Retinal pigment epithelial cell (primary cell): ENCODE measurements at regions not wholly inside any gene's neighbourhood (a gene's known extent, or its start where the extent isn't known, plus 50 kb on each side); places are given as distances from the start of the nearest gene placed in this dataset.
A peak's percentile ranks its signal among the peaks of the same experiment; 100 is the strongest.

Source experiments
- DNase-seq: peaks from one replicate; pipeline ENCODE4 v3.0.0-alpha.2; 2010; ENCODE audit warnings: low read depth
- H3K4me3 ChIP-seq: 2 replicates; pipeline ENCODE4 v1.5.1; 2011; ENCODE audit warnings: mild to moderate bottlenecking, low read length, control low read depth, moderate library complexity
- CTCF ChIP-seq: conservative IDR thresholded peaks from 2 replicates; pipeline ENCODE4 v1.5.1; 2011; ENCODE audit warnings: low read depth, low read length, control low read depth, inconsistent platforms

GRCh38 chr18:65260030-65260429, 490.8 kb upstream of the CDH7 start:
- TF ChIP-seq CTCF = no peak
- no peak overlapping the region for H3K4me3 ChIP-seq
- DNase-seq = no peak

- H3K4me3 ChIP-seq = no peak overlapping the region
- no peak for DNase-seq
- no peak for TF ChIP-seq CTCF
These were observed 491.4 kb upstream of the CDH7 start for GRCh38 chr18:65259403-65259802.

- DNase-seq = no peak
- no peak for TF ChIP-seq CTCF
- H3K4me3 ChIP-seq = no peak overlapping the region
These were observed 493.7 kb upstream of the CDH7 start for GRCh38 chr18:65257149-65257548.

GRCh38 chr18:65255417-65255816, 495.4 kb upstream of the CDH7 start:
- no peak for DNase-seq
- no peak overlapping the region for H3K4me3 ChIP-seq
- peak; percentile 18 for TF ChIP-seq CTCF

- no peak for TF ChIP-seq CTCF
- no peak overlapping the region for H3K4me3 ChIP-seq
- no peak for DNase-seq
These were observed 511.0 kb upstream of the CDH7 start for GRCh38 chr18:65239787-65240186.

- H3K4me3 ChIP-seq = no peak overlapping the region
- TF ChIP-seq CTCF = no peak
- DNase-seq = peak; percentile 20
These were observed 514.7 kb upstream of the CDH7 start for GRCh38 chr18:65235966-65236624.

GRCh38 chr18:65230311-65230710, 520.5 kb upstream of the CDH7 start:
- no peak for TF ChIP-seq CTCF
- H3K4me3 ChIP-seq = no peak overlapping the region
- DNase-seq = no peak
